SK-N-SH treated with all-trans-retinoic acid at 6 μM for 48 hours (cell line): ENCODE measurements at regions not wholly inside any gene's neighbourhood (a gene's known extent, or its start where the extent isn't known, plus 50 kb on each side); places are given as distances from the start of the nearest gene placed in this dataset.

Experiments
- ARNTL ChIP-seq: fragments of 450-650 bp; formaldehyde crosslinking; IDR thresholded peaks from 2 replicates; pipeline ENCODE4 v1.5.0; 2020; ENCODE audit warnings: low read depth, mild to moderate bottlenecking, moderate library complexity, borderline replicate concordance
- CSDC2 ChIP-seq: fragments of 250-450 bp; sonication (Bioruptor Pico); IDR thresholded peaks from 2 replicates; pipeline ENCODE4 v1.5.0; 2020; ENCODE audit warnings: mild to moderate bottlenecking, moderate library complexity
- ESRRG ChIP-seq: fragments of 250-450 bp; sonication (Bioruptor Pico); IDR thresholded peaks from 2 replicates; pipeline ENCODE4 v1.6.1; 2021; ENCODE audit warnings: mild to moderate bottlenecking
- GLIS3 ChIP-seq: fragments of 250-450 bp; sonication (Bioruptor Pico); IDR thresholded peaks from 2 replicates; pipeline ENCODE4 v1.5.0; 2020; ENCODE audit warnings: mild to moderate bottlenecking, moderate library complexity
- ISL1 ChIP-seq: fragments of 250-450 bp; sonication (Bioruptor Pico); IDR thresholded peaks from 2 replicates; pipeline ENCODE4 v2.1.2; 2022; ENCODE audit warnings: mild to moderate bottlenecking, moderate library complexity
- OSR1 ChIP-seq: fragments of 250-450 bp; sonication (Bioruptor Pico); IDR thresholded peaks from 2 replicates; pipeline ENCODE4 v1.8.0; 2022; ENCODE audit warnings: moderate library complexity, mild to moderate bottlenecking, inconsistent platforms
- RARB ChIP-seq: fragments of 250-450 bp; sonication (Bioruptor Pico); IDR thresholded peaks from 2 replicates; pipeline ENCODE4 v1.8.0; 2021; ENCODE audit warnings: mild to moderate bottlenecking, moderate library complexity
- SNAI2 ChIP-seq: fragments of 250-450 bp; sonication (Bioruptor Pico); IDR thresholded peaks from 2 replicates; pipeline ENCODE4 v1.5.0; 2020; ENCODE audit warnings: mild to moderate bottlenecking, moderate library complexity
- TOX ChIP-seq: fragments of 250-450 bp; sonication (Bioruptor Pico); IDR thresholded peaks from 2 replicates; pipeline ENCODE4 v1.8.0; 2021; ENCODE audit warnings: mild to moderate bottlenecking, moderate library complexity, borderline replicate concordance
- ZFP30 ChIP-seq: fragments of 450-650 bp; formaldehyde crosslinking; IDR thresholded peaks from 2 replicates; pipeline ENCODE4 v1.5.0; 2022; ENCODE audit warnings: mild to moderate bottlenecking, moderate library complexity
- ZNF565 ChIP-seq: fragments of 450-650 bp; formaldehyde crosslinking; conservative IDR thresholded peaks from 2 replicates; pipeline ENCODE4 v1.5.0; 2020; ENCODE audit warnings: low read depth, mild to moderate bottlenecking, moderate library complexity
- ZNF70 ChIP-seq: fragments of 450-650 bp; formaldehyde crosslinking; IDR thresholded peaks from 2 replicates; pipeline ENCODE4 v1.5.0; 2020; ENCODE audit warnings: mild to moderate bottlenecking, moderate library complexity
- ZNF8 ChIP-seq: fragments of 450-650 bp; formaldehyde crosslinking; IDR thresholded peaks from 2 replicates; pipeline ENCODE4 v1.5.0; 2020; ENCODE audit warnings: mild to moderate bottlenecking, moderate library complexity
- TF ChIP-seq, protein P1 (sequence below): fragments of 250-450 bp; sonication (Bioruptor Pico); IDR thresholded peaks from 2 replicates; pipeline ENCODE4 v1.8.0; 2020; ENCODE audit warnings: mild to moderate bottlenecking, moderate library complexity, borderline replicate concordance

DNA sequence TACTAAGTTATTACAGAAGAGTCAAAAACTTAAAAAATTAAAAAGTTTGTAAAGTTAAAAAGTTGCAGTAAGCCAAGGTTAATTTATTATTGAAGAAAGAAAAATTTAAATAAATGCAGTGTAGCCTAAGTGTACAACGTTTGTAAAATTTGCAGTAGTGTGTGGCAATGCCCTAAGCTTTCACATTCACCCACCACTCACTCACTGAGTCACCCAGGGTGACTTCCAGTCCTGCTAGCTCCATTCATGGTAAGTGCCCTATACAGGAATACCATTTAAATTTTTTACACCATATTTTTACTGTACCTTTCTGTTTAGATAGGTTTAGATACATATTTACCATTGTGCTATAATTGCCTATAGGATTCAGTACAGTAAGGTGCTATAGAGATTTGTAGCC lies 88.6 kb downstream of the CTH start:
- TF ChIP-seq ZNF8 (CRISPR knock-in tag): no peak
- no peak for TF ChIP-seq ZNF565 (CRISPR knock-in tag)
- TF ChIP-seq RARB (CRISPR knock-in tag): no peak
- no peak for TF ChIP-seq ZNF70
- TF ChIP-seq ZFP30 (CRISPR knock-in tag): no peak
- no peak for TF ChIP-seq ARNTL (CRISPR knock-in tag)
- TF ChIP-seq GLIS3 (CRISPR knock-in tag): no peak
- TF ChIP-seq, protein P1, sequence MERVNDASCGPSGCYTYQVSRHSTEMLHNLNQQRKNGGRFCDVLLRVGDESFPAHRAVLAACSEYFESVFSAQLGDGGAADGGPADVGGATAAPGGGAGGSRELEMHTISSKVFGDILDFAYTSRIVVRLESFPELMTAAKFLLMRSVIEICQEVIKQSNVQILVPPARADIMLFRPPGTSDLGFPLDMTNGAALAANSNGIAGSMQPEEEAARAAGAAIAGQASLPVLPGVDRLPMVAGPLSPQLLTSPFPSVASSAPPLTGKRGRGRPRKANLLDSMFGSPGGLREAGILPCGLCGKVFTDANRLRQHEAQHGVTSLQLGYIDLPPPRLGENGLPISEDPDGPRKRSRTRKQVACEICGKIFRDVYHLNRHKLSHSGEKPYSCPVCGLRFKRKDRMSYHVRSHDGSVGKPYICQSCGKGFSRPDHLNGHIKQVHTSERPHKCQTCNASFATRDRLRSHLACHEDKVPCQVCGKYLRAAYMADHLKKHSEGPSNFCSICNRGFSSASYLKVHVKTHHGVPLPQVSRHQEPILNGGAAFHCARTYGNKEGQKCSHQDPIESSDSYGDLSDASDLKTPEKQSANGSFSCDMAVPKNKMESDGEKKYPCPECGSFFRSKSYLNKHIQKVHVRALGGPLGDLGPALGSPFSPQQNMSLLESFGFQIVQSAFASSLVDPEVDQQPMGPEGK (CRISPR knock-in tag): no peak
- no peak for TF ChIP-seq SNAI2 (CRISPR knock-in tag)
- TF ChIP-seq TOX (CRISPR knock-in tag): no peak
- TF ChIP-seq ESRRG (CRISPR knock-in tag): no peak
- TF ChIP-seq ISL1 (CRISPR knock-in tag): no peak
- TF ChIP-seq CSDC2 (CRISPR knock-in tag): no peak
- TF ChIP-seq OSR1 (CRISPR knock-in tag): no peak
